GM18870 (cell line): ENCODE measurements at regions not wholly inside any gene's neighbourhood (a gene's known extent, or its start where the extent isn't known, plus 50 kb on each side); places are given as distances from the start of the nearest gene placed in this dataset.
"Not testable (repeated sequence)": the region's sequence is repeated elsewhere in the genome, so short reads cannot be mapped to it uniquely, and the experiment has no call there.

Experiments used
- ATAC-seq: cut with Tn5 transposase; IDR thresholded peaks from one replicate; pipeline ENCODE4 v1.9.1; 2021; ENCODE audit warnings: moderate library complexity; ENCODE audit not compliant: unreplicated experiment

- ATAC-seq = no peak
Observed at GRCh38 chr2:204140246-204140645, 203.7 kb downstream of the ICOS start.

- ATAC-seq = no peak
Observed at GRCh38 chr2:204143216-204144014, 206.9 kb downstream of the ICOS start.

DNA sequence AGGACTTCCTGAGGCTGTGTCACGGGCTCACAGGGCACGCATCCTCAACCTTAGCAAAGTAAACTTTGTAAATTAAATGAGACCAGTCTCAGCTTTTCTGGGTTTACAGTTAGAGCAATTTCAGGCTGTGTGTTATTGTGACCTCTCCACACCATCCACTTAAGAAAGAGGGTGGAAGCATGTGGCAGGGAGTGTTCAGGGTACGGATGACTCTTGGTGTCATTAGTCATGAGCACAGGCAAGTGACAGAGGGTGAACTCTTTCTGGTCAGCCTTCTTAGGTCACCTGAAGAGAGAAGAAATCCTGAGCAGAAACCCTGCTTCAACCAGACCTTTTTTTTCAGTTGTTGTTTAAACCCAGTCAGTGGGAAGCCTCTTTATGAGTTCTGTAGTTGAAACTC, 207.9 kb downstream of the ICOS start:
- ATAC-seq = no peak

GRCh38 chr2:204145263-204145751, 208.7 kb downstream of the ICOS start:
- ATAC-seq = peak; percentile 98

DNA sequence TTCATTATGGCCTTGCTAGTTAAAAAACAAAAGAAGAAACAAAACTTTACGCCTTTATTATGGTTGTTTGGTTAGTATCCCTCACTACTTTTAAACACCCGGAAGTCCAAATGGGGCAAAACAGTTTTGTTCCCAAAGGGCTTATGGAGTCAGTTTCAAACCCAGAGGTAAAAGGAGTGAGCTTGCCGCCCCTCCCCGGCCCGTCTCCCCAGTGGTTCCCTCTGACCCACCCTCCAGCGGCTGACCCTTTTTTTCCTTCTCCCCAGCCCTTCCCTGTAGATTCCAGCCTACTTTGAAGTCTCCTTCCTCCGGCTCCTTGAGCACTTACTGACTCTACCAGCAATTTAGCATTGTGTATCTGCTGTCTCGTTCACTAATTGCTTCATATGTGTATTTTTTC, 209.2 kb downstream of the ICOS start:
- no peak for ATAC-seq

- not testable (repeated sequence) for ATAC-seq
Observed at GRCh38 chr2:204147040-204147439, 210.5 kb downstream of the ICOS start.

GRCh38 chr2:204150721-204151120, 214.2 kb downstream of the ICOS start:
- no peak for ATAC-seq

GRCh38 chr2:204152616-204153015, 216.1 kb downstream of the ICOS start:
- ATAC-seq = no peak

DNA sequence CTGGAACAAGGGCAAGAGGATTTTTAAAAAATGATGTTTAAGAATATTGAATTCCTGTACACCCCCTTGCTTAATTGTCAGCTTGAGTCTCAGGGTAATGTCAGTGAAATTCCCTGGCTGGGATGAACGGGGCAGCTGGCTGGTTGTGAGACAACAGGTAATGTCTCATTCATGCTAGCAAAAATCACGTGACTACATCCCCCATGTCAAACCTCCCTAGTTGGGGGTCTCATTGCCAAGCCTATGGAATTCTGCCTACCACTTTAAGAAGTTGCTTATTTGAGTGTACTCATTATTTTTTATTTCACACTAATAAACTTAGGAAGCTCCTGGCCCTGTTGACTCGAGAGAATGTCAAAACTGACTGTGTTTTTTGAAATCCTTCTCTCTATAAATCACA, 218.3 kb downstream of the ICOS start:
- no peak for ATAC-seq

GRCh38 chr2:204156456-204156855, 219.9 kb downstream of the ICOS start:
- no peak for ATAC-seq

- no peak for ATAC-seq
Observed at GRCh38 chr2:204157684-204158083, 221.1 kb downstream of the ICOS start.

DNA sequence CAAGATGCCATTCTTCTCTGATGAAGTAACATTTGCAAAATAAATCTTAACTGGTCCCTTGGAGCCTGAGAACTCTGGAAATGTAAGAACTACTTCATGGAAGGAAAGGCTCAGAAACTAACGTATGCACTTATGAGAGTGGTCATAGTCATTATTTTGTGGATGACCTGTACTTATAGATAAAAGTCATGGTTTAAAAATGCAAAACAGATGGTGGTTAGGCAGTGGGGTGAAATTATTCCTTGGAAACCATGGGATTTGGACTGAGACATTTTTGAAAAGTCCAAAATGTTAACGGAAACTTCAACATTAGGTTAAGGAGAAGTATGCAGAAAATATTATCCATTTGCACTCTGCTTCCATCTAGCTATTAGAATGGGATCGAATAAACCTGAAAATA, 223.0 kb downstream of the ICOS start:
- no peak for ATAC-seq

GRCh38 chr2:204160989-204161388, 224.4 kb downstream of the ICOS start:
- ATAC-seq = no peak

DNA sequence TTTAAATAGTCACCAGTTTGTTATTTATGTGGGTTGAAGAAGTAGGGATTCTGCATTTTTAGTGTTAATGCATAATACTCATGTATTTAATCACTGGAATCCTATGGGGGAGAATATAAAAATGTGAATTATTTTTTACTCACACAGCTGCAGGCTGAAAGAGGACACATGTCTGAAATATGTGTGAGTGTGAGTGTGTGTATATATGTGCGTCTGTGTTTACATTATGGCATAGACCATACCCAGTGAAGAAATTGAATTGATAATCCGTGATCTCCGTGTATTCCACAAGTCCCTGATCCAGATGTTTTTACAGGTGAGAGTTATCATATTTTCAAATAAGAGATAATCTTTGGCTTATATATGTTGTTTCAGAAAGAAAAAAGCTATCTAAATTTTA, 225.3 kb downstream of the ICOS start:
- ATAC-seq = no peak

- ATAC-seq = no peak
Observed at GRCh38 chr2:204166961-204167360, 230.4 kb downstream of the ICOS start.

- ATAC-seq = not testable (repeated sequence)
Observed at GRCh38 chr2:204167670-204168069, 231.1 kb downstream of the ICOS start.

DNA sequence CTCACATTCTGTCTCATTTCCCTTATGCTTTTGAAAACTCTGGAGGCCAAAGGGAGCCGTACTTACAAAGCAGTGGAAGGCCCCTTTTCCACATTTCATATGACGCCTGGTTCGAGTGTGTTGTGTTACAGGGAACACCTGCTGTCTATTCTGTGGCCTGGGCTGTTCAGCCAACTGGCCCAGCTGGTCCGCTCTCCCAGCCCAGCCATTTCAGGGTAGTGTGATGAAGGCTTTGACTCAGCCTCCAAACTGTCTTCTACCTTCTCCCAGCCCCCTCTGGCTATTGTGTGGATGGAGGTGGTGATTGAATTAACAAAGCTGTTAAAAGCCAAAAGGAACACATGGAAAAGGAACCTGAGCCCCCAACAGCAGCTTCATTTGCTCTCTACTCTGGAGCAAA, 233.8 kb downstream of the ICOS start:
- no peak for ATAC-seq

DNA sequence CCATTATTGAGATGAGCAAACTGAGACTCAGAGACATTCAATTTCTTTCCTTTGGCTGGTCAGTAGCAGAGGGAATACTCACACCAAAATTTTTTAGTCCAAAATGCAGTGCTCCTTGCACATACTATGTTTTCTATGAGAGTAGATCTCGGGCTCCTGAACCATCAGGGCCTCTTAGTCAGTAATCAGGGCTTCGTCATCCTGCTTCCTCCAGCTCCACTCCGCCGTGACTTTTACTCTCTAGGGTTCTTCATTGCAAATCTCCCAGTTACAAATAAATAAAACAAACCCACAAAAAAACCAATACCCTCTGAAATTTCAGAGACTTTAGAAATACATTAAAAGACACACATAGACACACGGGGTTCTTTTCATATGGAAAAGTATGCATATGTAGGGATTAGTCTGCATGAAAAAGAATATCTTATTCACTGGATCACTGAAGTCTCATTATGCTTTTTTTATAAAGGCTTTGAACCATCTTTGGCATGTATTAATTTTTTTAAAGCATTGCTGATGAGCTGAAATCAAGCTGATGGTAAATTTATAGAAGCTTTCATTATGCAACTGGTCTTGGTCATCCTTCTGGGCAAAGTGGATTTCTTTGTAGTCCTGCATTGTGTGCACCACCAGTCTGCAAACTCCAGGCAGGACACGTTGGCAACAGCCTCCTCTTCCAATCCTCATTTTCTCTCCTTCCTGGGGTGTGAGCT, 235.0 kb downstream of the ICOS start:
- ATAC-seq = no peak

DNA sequence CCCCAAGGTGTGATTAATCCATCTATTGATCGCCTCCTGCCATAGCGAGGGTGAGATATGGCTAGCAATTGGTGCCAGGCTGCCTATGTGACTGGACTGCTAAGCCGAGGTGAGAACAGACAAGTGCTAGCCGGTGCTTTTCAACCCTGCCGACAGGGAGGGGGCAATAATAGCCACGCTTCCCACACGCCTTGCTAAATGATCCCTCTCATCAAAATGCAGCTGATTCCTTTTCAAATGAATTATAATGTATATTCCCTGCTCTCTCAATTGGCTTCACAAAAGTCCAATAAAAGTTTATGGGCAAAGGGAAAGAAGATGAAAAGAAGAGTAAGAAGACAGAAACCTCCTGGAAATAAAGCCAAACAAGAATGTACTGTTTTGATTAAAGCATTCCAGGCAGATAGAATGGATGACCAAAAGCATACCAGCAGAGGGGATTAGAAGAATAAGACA, 235.6 kb downstream of the ICOS start:
- ATAC-seq = no peak

DNA sequence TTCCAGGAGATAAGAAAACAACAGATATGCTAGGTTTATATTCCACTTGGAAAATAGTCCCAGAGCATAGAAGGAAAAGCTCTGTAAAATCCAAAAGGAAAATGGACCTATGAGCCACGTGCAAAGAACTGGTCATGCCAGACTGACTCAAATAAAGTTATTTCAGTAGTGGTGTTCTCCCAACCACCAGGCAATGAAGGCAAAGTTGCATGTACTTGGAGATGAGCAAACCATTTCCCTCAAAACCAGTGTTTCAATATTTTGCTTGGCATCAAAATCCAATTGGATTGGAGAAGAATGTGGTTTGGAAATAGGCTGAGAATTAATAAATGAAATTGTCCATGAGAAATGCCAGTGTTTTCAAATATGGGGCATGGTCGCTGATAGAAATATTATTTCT, 237.5 kb downstream of the ICOS start:
- no peak for ATAC-seq

GRCh38 chr2:204175552-204176271, 239.1 kb downstream of the ICOS start:
- no peak for ATAC-seq

GRCh38 chr2:204176306-204176705, 239.7 kb downstream of the ICOS start:
- no peak for ATAC-seq
